Activated CD8-positive, alpha-beta memory T cell treated with anti-CD3 and anti-CD28 coated beads for 36 hours (primary cell): ENCODE measurements at regions not wholly inside any gene's neighbourhood (a gene's known extent, or its start where the extent isn't known, plus 50 kb on each side); places are given as distances from the start of the nearest gene placed in this dataset.
"Not testable (repeated sequence)": the region's sequence is repeated elsewhere in the genome, so short reads cannot be mapped to it uniquely, and the experiment has no call there.

Experiments used
- CTCF ChIA-PET: fragments of 350-600 bp; sonication (Branson Sonifier 250); formaldehyde crosslinking; loops from one replicate; lab custom pipeline; 2021; ENCODE audit warnings: antibody characterized with exemption; lab: Charles Lee
- POLR2A ChIA-PET: fragments of 350-600 bp; sonication (Branson Sonifier 250); formaldehyde crosslinking; loops from one replicate; lab custom pipeline; 2021; ENCODE audit warnings: antibody characterized with exemption; lab: Charles Lee

DNA sequence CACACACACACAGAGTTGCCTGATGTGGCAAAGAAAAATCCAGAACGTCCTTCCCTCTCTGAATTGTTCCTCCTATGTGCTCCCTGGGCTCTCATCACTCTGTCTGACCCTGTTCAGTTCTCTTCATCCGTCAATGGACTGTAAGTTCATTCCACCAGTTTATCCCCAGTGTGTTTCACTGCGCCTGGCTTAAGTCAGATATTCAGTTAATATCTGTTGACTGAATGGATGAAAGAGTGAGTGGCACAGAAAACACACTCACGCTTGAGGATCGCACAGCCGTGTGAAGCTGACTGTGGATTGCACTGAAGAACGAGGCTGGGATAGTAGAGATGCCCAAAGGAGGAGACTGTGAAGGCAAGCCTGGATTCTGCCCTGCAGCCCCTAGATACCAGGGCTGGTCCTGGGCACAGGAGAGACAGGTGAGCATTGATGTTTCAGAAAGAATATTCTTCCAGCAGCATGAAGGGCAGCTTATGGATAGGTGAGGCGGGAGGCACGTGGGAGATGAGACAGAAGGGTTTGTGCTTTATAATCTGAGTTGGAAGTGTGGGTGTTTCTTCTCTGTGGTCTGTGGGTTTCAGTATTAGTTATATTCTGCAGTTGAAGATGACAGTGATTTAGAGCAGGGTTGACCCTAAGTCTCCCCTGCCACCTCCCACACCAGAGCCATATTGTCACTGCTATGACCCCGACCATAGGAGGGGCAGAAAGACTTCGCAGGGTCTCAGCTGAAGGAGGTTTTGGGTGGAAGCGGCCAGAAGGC lies 129.9 kb downstream of the SOCS6 start:
- CTCF ChIA-PET = interaction anchor here (1.1 kb wide), 1 partner anchor 14 kb away, joined by 4 read pairs; no protein-coding TSS in a partner anchor
- POLR2A ChIA-PET = no interaction called here

GRCh38 chr18:70417847-70418246 lies 129.0 kb downstream of the SOCS6 start:
- ChIA-PET CTCF (interaction anchor here (1.1 kb wide), 1 partner anchor 15 kb away, joined by 4 read pairs; no protein-coding TSS in a partner anchor), POLR2A (no interaction called here)

- POLR2A ChIA-PET = no interaction called here
- CTCF ChIA-PET = no interaction called here
These were observed 127.7 kb downstream of the SOCS6 start for GRCh38 chr18:70416496-70416895.

GRCh38 chr18:70415823-70416488 lies 127.1 kb downstream of the SOCS6 start:
- ChIA-PET CTCF (no interaction called here), POLR2A (no interaction called here)

GRCh38 chr18:70414315-70414900 lies 125.6 kb downstream of the SOCS6 start:
- CTCF ChIA-PET = no interaction called here
- POLR2A ChIA-PET = no interaction called here

GRCh38 chr18:70413455-70413854 lies 124.6 kb downstream of the SOCS6 start:
- ChIA-PET CTCF (no interaction called here), POLR2A (no interaction called here)

GRCh38 chr18:70411876-70412435 lies 123.1 kb downstream of the SOCS6 start:
- CTCF ChIA-PET = no interaction called here

GRCh38 chr18:70411307-70411706 lies 122.5 kb downstream of the SOCS6 start:
- ChIA-PET CTCF (no interaction called here), POLR2A (no interaction called here)

More at GRCh38 chr18:70411876-70412435, 123.1 kb downstream of the SOCS6 start:
- POLR2A ChIA-PET = no interaction called here

DNA sequence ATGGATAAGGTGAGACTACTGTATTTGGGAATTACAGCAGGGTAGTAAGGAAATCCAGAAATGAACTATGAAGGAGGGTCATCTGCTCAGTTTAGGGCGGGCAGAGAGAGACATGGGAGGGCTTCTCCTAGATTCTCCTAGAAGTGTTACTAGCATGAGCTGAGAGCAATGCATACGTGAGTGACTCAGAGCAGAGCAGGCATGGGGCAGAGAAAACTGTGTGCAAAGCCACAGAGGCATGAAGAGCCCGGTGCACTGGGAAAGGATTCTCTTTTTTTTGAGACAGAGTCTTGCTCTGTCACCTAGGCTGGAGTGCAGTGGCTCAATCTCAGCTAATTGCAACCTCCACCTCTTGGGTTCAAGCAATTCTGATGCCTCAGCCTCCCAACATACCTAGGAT lies 116.2 kb downstream of the SOCS6 start:
- POLR2A ChIA-PET = no interaction called here
- CTCF ChIA-PET = no interaction called here

- CTCF ChIA-PET = no interaction called here
- POLR2A ChIA-PET = no interaction called here
These were observed 111.6 kb downstream of the SOCS6 start for GRCh38 chr18:70400476-70400875.

DNA sequence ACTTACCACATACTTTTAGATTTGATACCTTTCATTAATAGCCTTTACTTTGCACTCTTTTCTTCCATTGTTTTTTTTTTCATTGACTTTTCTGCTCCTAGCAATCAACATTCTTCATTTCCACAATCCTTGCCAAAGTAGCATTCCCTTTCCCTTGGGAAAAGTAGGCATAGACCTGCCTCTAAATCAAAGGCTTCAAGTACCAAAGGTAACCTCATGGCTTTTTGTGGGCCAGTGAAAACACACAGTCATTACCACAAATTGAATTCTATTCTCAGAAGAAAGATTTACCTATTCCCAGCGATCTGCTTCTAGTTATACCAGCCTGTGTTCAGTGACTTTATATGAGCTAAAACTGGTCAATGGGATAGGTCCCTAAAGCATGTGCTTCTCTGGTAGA lies 109.2 kb downstream of the SOCS6 start:
- CTCF ChIA-PET = no interaction called here
- POLR2A ChIA-PET = no interaction called here

DNA sequence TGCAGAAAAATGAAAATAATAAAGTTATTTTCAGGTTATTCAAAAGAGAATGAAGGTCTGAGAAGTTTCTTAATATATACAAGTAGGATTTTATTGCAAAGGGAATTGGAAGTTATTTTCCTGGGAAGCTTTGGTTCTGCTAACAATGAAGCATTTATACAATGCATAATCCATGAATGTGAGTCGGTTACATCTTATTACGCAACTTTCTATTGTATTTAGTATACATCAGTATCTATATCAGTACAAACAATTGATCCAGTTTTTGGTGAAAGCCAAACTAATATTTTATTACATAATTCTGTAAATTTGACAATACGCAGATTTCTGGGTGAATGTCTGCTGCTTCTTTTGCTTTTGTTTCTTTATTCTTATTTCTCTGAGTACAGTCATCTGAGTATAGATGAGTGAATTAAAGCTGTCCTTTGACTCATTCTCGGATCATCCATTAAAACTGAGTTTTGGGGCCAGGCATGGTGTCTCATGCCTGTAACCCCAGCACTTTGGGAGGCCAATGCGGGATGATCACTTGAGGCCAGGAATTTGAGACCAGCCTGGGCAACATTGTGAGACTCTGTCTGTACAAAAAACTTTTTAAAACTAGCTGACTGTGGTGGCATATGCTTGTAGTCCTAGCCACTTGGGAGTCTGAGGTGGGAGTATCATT lies 108.5 kb downstream of the SOCS6 start:
- CTCF ChIA-PET = no interaction called here
- POLR2A ChIA-PET = no interaction called here

DNA sequence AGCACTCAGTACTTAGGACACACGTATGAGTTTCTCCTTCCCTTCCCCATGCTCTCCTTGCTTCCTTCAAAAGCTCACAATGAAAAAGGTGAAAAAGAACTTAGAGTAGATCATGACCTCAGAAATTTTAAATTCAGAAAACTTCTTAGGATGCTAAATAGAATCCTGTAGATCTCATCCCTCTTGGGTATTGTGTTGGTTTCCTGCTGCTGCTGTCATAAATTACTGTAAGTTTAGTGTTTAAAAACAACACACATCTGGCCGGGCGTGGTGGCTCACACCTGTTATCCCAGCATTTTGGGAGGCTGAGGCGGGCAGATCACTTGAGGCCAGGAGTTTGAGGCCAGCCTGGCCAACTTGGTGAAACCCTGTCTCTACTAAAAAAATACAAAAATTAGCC lies 106.9 kb downstream of the SOCS6 start:
- POLR2A ChIA-PET, CTCF ChIA-PET: not testable (repeated sequence)

GRCh38 chr18:70394672-70395071 lies 105.8 kb downstream of the SOCS6 start:
- POLR2A ChIA-PET = no interaction called here
- CTCF ChIA-PET = no interaction called here

- ChIA-PET CTCF (no interaction called here), POLR2A (no interaction called here)
These were observed 101.7 kb downstream of the SOCS6 start for GRCh38 chr18:70390371-70391090.

DNA sequence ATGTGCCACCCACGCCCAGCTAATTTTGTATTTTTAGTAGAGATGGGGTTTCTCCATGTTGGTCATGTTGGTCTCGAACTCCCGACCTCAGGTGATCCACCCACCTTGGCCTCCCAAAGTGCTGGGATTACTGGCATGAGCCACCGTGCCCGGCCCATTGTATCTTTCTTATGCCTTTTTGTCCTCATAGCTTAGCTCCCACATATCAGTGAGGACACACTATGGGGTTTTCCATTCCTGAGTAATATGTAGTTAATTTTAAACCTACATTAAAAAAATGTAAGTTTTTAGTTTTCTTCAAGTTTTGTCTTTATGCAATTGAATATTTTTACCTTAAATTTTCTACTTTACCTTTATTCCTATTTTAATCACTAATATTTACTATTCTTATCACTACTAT lies 100.2 kb downstream of the SOCS6 start:
- CTCF ChIA-PET, POLR2A ChIA-PET: not testable (repeated sequence)

DNA sequence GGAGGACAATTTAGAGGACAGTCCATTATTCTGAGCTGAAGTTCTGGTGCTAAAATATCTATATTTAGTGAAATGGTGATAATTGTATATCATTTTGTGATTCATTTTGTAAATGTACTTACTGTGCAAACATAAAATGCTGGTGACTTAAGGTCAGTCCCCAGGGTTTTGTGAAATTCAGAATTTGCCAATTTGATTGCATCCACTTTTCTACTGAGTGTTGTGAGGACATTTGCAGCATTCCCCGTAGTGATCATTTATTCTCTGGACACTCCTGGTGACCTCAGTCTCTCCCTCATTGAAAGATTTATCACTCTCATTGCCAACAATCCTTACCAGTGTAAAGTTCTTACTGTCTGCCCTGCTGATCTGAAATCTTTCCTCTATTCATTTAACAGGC lies 98.2 kb downstream of the SOCS6 start:
- ChIA-PET POLR2A (no interaction called here), CTCF (no interaction called here)

- ChIA-PET CTCF (no interaction called here), POLR2A (no interaction called here)
These were observed 97.7 kb downstream of the SOCS6 start for GRCh38 chr18:70386582-70386981.

DNA sequence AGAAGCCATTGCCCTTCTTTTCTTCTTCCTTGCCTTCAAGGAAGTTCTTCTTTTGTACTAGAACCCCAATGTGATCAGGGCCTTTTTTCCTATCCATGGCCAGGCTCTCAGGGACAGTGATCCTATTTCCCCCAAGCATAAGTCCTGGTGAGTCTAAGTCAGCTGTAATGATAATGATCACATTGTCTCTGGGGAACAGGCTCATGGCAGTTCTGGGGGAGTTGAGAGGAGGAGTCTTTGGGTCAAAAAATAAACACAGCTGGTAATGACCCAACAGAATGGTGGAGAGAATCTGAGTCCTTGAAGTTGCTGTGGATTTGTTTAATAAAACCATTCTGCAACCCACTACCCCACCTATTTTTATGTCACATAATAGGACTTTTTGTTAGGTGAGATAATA lies 96.6 kb downstream of the SOCS6 start:
- POLR2A ChIA-PET = no interaction called here
- CTCF ChIA-PET = no interaction called here
